Activated T-cell treated with anti-CD3 and anti-CD28 coated beads, Interleukin-2, amount 50 U/mL, for 48 hours (primary cell): ENCODE measurements at regions not wholly inside any gene's neighbourhood (a gene's known extent, or its start where the extent isn't known, plus 50 kb on each side); places are given as distances from the start of the nearest gene placed in this dataset.

Source experiments
- DNase-seq, 2 experiments: peaks; one replicate each; pipeline ENCODE4 v3.0.0-alpha.2; 2020

DNA sequence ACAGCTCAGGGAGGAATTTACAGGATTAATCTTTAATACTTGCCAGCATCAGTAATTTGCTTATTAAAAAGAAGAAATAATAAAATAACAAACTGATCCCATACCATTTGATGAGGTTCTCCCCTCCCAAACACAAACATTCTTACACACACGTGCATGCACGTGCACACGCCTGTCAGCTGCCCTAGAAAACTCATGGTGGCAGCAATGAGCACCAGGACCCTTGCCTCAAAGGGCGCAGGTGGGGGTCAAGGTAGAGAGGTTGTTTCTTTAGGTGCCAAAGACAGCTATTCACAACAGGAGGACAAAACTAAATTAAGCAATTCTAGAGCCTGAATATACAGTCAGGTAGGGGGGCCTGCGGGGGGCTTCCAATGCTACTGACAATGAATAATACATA, 219.3 kb downstream of the BUD13 start:
- DNase-seq, result no peak

- no peak for DNase-seq
Observed at GRCh38 chr11:116551576-116551975, 221.2 kb downstream of the BUD13 start.

DNA sequence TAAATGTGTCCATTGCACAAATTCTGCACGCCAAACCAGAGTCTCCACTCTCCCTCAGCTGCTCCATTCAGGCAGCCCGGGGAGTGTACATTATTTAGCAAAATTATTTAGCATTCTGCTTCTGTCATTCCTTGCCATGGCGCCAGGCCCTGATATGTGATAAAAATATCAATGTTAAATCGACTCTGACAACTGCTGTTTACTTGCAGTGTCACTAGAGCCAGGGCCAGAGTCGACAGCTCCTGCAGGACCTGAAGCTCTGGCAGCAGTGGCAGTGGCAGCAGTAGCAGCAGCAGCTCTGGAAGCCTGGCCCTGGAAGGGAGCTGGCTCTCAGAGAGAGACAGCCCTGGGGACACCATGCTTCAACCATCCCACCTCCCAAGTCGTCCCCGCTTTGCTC, 224.5 kb downstream of the BUD13 start:
- DNase-seq, result no peak

- no peak for DNase-seq
Observed at GRCh38 chr11:116547571-116547970, 225.2 kb downstream of the BUD13 start.

DNA sequence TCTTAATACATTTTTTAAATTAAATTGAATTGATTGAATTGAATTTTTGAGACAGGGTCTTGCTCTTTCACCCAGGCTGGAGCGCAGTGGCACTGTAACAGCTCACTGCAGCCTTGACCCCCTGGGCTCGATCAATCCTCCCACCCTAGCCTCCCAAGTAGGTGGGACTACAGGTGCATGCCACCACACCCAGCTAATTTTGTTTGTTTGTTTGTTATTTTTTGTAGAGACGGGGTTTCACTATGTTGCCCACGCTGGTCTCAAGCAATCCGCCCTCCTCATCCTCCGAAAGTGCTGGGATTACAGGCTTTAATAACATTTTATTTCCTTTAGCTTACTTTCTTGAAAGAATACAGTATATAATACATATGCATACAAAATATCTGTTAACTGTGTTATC, 226.9 kb downstream of the BUD13 start:
- DNase-seq, result no peak

- no peak for DNase-seq
Observed at GRCh38 chr11:116544721-116545120, 228.1 kb downstream of the BUD13 start.

- no peak for DNase-seq
Observed at GRCh38 chr11:116543911-116544475, 228.8 kb downstream of the BUD13 start.

GRCh38 chr11:116543099-116543498, 229.7 kb downstream of the BUD13 start:
- no peak for DNase-seq

DNA sequence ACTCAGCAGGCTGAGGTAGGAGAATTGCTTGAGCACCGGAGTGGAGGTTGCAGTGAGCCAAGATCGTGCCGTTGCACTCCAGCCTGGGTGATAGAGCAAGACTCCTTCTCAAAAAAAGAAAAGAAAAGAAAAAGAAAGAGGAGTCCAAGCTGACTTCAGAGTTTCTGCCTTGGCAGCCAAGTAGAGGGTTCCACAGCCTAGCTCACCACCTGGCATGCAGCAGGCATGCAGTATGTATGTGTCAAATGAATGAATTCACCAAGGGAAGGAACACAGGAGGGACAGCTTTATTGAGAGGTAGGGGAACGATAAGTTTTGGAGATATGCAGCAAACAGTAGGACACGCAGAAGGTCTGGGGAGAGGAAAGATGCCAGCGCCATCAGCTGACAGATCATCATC, 230.4 kb downstream of the BUD13 start:
- DNase-seq, result no peak

- DNase-seq, result no peak
Observed at GRCh38 chr11:116541460-116541859, 231.3 kb downstream of the BUD13 start.

DNA sequence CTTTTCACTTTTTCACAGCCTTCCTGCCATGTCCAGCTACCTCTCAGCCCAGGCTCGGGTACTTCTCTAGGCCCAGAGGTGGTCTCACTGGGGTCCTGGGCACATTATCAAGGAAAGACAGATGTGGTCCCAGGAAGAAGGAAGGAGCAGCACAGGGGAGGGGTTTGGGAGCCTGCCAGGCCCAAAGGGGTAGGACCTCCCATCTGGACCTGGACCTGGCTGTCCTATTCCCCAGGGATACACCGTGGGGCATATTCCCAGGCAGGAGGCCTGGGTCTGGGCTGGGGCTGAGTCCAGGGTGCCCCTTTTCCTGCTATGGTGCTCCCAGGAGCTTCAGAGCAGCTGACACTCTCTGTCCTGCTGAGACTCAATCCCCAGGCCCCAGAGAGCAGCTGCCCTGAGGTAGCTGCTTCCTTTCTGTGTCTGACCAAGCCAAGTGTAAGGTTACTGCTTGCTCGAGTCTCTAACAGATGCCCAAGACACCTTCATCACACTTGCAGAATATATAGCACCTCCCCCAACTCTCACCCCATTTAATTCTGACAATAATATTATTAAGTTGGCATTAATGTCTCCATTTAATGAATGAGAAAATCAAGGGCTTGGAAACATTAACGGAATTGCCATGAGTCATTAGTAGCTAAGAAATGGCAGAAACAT, 232.0 kb downstream of the BUD13 start:
- DNase-seq, result no peak

GRCh38 chr11:116539836-116540418, 232.9 kb downstream of the BUD13 start:
- DNase-seq, result no peak

- DNase-seq, result no peak
Observed at GRCh38 chr11:116539211-116539610, 233.6 kb downstream of the BUD13 start.

- DNase-seq, result no peak
Observed at GRCh38 chr11:116538677-116539076, 234.1 kb downstream of the BUD13 start.

- DNase-seq, result no peak
Observed at GRCh38 chr11:116537709-116538108, 235.1 kb downstream of the BUD13 start.

- no peak for DNase-seq
Observed at GRCh38 chr11:116537121-116537520, 235.7 kb downstream of the BUD13 start.

DNA sequence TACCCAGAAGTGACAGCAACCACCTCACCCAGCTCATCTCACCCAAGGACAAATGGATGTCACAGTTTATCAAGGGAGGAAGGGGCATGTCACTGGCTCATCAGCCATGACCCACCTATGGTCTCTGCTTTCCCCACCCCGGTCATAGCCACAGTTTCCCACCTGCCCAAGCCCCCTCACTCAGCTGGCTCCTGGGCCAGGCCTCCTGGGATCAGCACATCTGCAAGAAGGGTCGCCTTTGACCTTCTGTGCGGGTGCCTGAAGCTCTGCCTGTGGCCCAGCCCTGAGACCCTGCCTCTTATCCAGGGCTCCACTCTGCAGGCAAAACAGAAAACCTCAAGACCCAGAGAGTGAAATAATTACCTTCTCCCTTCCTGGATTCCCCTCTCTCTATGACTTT, 236.4 kb downstream of the BUD13 start:
- no peak for DNase-seq

- no peak for DNase-seq
Observed at GRCh38 chr11:116535994-116536393, 236.8 kb downstream of the BUD13 start.

DNA sequence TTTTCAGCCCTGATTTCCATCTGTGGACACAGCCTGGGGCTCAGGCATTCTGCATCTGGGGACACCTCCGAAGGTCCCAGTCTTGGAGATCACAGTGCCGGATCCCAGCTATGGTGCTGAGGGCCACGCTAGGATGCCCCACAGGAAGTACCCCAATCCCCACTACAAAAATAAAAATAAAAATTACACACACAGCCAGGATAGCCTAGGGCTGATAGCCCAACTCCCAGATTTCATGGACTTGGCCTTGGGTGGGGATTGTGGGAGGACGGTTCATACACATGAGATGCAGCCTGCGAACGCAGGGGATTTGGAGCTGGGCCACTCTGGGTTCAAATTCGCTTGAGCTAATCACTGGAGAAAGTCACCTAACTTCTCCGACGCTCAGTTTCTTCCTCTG, 237.7 kb downstream of the BUD13 start:
- DNase-seq, result no peak

DNA sequence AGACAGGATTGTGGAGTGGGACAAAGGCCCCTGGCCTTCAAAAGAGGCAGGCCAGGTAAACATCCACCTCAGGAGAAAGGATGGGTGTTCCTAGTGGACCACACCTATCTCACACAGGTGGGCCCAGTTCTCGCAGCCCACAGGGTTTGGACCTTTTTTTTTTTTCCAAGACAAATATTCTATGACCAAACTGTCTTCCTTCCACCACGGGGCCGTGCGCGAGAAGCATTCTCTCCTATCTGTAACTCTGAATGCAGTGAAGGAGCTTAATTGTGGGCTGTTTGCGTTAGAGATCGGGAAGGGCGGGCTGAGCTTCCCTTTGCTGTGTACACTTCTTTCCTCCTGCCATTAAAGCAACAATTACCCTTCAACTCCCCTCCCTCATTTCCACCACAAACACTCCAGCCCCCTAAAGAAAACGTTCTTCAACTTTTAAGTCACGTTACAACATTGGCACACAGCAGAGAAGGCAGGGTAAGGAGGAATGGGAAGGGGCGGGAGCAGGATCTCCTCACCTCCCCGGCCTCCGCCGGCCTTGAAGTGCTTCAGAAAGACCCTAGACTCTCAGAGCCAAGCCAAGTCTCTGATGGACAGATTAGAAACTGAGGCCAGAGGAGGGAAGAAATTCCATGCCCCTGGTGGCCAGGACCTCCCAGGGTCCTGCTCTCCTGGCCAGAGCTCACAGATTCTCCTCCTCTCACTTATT, 238.4 kb downstream of the BUD13 start:
- DNase-seq, result no peak

GRCh38 chr11:116533186-116533825, 239.5 kb downstream of the BUD13 start:
- DNase-seq, result no peak

GRCh38 chr11:116532066-116532465, 240.7 kb downstream of the BUD13 start:
- DNase-seq, result no peak

DNA sequence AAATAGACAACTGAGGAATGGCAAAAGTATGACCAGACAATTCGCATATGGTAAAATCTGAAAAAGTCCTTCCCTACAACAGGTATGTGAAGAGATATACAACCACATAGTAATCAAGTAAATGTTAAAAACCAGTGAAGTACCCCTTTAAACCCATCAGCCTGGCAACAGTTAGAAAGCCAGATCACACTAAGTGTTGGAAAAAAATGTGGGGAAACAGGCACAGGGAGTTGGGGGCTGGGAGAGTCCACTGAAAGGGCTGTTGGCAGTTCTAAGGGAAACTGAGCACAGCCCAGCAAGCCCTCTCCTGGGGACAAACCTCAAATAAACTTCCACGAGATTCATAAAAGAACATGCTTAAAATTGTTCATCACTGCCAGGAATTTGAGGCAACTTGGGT, 242.1 kb downstream of the BUD13 start:
- DNase-seq, result no peak

GRCh38 chr11:116529271-116529670, 243.5 kb downstream of the BUD13 start:
- no peak for DNase-seq
